ENCODE measurements at regions not wholly inside any gene's neighbourhood (a gene's known extent, or its start where the extent isn't known, plus 50 kb on each side); places are given as distances from the start of the nearest gene placed in this dataset.
A peak's percentile ranks its signal among the peaks of the same experiment; 100 is the strongest.
"Not testable (repeated sequence)": the region's sequence is repeated elsewhere in the genome, so short reads cannot be mapped to it uniquely, and the experiment has no call there.

DNA sequence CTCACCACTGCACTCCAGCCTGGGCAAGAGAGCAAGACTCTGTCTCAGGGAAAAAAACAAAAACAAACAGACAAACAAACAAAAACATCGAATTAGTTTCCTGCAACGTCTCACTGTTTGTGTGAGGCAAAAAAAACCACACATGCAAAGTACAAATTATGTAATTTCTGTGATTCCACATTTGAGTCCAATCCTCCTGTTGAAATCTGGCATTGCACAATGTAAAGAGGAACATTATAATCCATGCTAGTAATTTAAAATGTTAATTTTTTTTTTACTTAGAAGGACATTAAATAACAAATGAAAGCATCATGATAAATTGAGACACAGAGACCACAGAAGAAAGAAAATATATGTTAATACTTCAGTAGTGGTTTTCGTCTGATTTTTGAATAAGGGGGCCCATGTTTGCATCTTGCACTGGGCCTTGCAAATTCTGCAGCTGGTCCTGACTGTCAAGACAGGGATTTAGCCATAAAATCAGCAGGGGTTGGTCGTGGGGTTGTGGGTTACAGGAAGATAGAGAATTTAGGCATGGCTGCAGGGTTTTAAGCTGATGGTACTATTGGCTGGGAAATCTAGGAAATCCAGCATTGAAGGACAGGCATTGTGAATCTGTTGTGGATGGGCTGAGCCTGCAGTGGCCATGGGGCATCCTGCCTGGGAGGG, 102.6 kb upstream of the ALDH3B2 start:
- no peak for DNase-seq (ENCODE audit: low read depth in 4 of 4, low spot score in 1 of 4)

DNA sequence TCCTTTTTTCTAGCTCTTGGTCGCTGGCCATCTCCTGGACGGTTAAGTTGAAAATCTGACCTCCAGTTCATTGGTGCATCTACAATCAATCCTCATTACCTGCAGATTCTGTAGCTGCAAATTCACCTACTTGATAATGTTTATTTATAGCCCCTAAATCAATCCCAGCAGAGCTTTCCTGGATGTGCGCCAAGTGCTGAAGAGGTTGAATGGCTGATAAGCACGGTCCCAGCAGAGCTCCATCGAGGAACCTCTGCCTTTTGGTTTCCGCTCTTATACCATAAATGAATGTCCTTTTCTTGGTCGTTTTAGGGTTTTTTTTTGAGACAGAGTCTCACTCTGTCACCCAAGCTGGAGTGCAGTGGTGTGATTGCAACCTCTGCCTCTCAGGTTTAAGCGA, 99.8 kb upstream of the ALDH3B2 start:
- DNase-seq (ENCODE audit: low read depth in 4 of 4, low spot score in 1 of 4) = not testable (repeated sequence)

DNA sequence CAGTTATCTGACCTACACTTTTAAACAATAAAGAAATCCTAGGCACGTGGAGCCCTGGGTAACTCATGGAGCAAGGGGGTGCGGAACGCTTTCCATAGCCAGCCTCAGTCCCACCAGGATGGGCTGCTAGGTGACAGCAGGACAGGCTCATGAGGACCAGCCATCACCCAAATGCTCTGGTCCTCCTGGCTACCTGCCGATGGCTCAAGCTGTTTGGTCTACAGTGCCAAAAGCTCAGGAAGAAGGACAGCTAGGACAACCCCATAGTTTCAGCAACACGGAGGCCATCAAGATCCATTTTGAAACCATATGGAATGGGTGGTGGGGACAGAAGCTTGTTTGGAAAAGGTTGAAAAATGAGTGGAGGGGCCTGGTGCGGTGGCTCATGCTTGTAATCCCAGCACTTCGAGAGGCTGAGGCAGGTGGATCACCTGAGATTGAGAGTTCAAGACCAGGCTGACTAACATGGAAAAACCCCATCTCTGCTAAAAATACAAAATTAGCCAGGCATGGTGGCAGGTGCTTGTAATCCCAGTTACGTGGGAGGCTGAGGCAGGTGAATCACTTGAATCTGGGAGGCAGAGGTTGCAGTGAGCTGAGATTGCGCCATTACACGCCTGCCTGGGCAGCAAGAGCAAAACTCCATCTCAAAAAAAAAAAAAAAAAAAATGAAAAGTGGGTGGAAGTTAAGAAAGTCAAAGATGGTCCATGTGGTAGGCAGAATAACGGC, 93.7 kb upstream of the ALDH3B2 start:
- DNase-seq (ENCODE audit: low read depth in 4 of 4, low spot score in 1 of 4) = not testable (repeated sequence)

DNA sequence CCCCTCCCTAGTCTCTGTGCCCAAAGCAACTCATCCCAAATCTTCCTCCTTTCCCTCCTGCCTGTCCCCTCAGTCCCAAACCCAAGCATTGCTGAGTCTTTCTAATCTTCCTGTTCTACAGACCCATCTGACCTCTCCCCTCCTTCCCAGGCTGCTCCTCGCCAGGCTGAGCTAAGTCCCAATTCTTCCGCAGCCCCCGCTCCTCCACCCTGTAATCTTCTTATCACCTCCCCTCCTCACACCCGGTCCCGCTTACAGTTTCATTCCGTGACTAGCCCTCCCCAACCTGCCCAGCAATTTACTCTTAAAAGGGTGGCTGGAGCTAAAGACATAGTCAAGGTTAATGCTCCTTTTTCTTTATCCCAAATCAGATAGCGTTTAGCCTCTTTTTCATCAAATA, 86.8 kb upstream of the ALDH3B2 start:
- not testable (repeated sequence) for DNase-seq (ENCODE audit: low read depth in 4 of 4, low spot score in 1 of 4)

DNA sequence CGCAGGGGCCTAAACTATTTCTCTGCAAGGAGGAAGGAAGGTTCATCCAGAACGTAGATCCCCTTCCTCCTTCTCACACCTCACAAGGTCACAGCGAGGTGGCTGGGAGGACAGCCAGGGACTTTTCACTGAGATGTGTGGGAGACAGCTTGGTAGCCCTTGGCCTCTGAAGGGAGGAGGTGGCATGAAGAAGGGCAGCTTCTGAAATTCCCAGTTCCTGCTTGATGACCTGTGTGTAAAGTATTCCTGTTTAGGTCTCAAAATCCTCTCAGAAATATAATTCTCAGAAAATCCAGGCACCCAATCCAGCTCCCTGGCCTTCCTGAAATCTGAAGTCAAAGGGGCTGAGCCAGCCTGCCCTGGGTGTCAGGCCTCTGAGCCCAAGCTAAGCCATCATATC, 84.9 kb upstream of the ALDH3B2 start:
- not testable (repeated sequence) for DNase-seq (ENCODE audit: low read depth in 4 of 4, low spot score in 1 of 4)

DNA sequence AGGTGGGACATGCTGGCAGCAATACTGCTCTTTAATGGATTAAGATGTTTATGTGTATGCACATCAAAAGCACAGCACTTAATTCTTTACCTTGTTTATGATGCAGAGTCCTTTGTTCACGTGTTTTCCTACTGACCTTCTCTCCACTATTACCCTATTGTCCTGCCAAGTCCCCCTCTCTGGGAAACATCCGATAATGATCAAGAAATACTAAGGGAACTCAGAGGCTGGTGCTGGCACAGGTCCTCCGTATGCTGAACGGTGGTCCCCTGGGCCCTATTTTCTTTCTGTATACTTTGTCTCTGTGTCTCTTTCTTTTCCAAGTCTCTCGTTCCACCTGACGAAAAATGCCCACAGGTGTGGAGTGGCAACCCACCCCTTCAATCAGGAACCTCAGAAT, 84.0 kb upstream of the ALDH3B2 start:
- not testable (repeated sequence) for DNase-seq (ENCODE audit: low read depth in 4 of 4, low spot score in 1 of 4)

DNA sequence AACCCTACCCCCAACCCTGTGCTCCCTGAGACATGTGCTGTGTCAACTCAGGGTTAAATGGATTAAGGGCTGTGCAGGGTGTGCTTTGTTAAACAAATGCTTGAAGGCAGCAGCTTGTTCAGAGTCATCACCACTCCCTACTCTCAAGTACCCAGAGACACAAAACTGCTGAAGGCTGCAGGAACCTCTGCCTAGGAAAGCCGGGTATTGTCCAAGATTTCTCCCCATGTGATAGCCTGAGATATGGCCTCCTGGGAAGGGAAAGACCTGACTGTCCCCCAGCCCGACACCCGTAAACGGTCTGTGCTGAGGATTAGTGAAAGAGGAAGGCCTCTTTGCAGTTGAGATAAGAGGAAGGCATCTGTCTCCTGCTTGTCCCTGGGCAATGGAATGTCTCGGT, 83.6 kb upstream of the ALDH3B2 start:
- not testable (repeated sequence) for DNase-seq (ENCODE audit: low read depth in 4 of 4, low spot score in 1 of 4)

DNA sequence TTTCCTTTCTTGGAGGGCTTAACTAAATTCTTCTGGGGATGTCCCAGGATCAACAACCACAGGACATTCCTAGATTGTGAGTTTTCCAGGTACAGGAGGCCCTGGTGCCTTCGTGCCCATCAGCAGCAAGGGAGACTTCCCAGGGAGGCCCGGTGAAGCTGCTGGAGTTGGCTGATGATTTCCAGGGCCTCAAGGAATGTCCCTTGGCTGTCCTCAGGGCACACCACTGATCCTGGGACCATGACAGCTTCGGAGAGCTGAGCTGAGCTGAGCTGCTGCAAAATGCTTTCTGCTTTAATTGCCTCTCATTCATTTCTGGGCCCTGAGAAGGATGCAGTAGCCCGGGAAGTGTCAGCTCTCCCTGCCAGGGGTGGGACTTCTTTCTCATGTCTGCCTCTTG, 79.4 kb upstream of the ALDH3B2 start:
- DNase-seq (ENCODE audit: low read depth in 4 of 4, low spot score in 1 of 4) = not testable (repeated sequence)

DNA sequence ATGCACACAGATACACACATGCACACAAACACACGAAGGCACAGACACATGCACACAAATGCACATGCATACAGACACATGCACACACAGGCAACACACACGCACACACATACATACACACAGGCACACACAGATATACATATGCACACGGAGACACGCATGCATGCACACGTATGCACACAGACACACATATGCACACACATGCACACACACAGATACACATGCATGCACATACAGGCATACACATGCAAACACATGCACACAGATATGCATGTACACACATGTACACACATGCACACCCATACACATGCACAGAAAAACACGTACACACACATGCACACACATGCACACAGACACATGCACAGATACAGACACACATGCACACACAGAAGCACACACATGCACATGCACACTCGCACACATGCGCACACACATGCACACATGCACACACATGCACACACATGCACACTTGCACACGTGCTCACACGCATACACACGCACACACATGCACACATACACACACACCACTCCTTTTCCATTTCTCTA, 70.8 kb upstream of the ALDH3B2 start:
- DNase-seq (ENCODE audit: low read depth in 4 of 4, low spot score in 1 of 4) = no peak

DNA sequence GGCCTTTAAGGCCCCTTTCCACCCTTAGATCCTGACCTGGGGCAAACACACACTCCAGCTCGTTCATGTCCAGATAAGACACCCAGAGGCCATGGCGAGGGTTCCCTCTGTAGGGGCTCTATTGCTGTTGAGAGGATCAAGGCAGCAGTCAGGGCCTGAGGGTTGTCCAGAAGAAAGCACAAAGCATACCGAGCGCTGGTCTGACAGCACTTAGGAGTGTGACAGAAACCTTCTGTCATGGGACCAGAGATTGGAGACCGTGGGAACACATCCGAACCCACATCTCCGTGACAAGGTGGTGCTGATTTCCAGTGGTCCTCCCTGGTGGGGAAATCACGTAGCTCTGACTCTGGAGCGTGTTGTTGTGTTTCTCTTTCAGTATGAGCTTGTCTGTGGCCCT, 69.8 kb upstream of the ALDH3B2 start:
- DNase-seq (ENCODE audit: low read depth in 4 of 4, low spot score in 1 of 4) = not testable (repeated sequence)

DNA sequence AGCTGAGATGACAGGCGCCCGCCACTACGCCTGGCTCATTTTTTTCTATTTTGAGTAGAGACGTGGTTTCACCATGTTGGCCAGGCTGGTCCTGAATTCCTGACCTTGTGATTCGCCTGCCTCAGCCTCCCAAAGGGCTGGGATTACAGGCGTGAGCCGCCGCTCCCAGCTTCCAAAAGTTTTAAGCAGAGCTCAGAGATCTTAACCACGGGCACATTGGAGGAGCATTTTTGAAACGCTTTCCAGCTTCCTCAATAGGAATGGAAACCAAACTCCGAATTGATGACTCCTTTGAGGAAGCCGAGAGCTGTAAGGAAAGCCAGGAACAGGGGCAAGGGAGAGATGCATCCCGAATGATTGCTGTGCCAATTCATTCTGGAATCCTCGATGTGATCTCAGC, 63.8 kb upstream of the ALDH3B2 start:
- not testable (repeated sequence) for DNase-seq (ENCODE audit: low read depth in 4 of 4, low spot score in 1 of 4)

DNA sequence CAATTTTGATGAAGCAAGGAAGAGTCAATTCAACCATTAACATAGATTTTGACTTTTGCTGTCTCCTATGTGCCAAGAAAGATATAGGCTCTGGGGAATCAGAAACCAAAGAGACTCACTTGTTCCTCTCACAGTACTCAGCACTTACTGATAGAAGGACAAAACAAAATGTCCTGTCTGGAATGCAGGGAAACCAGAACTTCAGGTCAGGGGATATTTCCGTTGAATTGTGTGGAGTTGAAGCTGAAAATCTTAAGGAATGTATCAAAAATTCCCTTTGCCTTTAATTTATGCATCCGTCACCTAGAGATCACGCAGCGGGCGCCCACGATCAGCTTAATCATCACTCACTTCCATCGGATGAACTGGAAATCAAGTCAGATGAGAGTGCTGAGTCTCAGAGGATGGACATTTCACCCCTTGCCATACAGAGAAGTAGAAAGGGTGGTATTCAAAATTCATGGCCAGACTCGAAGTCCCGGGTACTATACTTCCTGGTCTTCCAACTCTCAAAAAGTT, 63.2 kb upstream of the ALDH3B2 start:
- DNase-seq (ENCODE audit: low read depth in 4 of 4, low spot score in 1 of 4) = not testable (repeated sequence)

DNA sequence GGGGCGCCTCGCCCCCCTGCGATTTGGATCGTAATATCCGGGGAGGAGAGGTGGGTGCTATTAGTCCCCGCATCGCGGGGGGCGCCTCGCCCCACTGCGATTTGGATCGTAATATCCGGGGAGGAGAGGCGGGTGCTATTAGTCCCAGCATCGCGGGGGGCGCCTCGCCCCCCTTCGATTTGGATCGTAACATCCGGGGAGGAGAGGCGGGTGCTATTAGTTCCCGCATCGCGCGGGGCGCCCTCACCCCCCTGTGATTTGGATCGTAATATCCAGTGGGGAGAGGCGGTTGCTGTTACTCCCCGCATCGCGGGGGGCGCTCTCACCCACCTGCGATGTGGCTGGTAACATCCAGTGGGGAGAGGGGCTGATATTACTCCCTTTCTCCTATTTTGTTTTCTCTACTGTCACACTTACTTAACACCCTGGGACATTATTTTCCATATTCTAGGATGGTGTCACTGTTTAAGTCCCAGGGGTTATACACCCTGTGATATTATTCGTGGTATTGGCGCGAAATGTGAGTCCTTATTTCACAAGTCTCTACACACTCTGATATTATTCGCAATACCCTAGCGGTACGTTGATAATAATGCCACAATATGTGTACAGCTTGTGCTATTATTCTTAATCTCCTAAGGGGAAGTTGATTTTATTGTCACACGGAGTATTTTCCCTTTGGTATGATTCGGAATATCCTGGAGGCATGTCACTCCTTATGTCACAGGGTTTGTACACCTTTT, 57.8 kb upstream of the ALDH3B2 start:
- peak in 3 of 4 experiments; percentile 5 to 34 (median 23) for DNase-seq (ENCODE audit: low read depth in 4 of 4, low spot score in 1 of 4)

DNA sequence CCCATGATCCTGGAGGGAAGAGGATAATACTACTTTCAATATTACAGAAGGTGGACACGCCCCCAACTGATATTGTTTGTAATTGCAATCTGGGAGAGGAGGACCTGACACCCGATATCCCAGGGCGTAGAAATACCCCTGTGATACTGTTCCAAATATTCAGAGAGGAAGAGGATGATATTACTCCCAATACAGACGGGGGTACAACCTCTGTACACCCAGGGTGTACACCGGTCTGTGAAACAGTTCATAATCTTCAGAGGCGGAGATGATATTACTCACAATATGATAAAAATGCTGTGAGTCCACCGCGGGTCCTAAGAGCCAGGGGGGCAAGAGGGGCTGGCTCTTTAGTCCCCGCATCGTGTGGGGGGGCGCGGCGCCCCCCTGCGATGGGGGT, 57.2 kb upstream of the ALDH3B2 start:
- DNase-seq (ENCODE audit: low read depth in 4 of 4, low spot score in 1 of 4) = no peak

DNA sequence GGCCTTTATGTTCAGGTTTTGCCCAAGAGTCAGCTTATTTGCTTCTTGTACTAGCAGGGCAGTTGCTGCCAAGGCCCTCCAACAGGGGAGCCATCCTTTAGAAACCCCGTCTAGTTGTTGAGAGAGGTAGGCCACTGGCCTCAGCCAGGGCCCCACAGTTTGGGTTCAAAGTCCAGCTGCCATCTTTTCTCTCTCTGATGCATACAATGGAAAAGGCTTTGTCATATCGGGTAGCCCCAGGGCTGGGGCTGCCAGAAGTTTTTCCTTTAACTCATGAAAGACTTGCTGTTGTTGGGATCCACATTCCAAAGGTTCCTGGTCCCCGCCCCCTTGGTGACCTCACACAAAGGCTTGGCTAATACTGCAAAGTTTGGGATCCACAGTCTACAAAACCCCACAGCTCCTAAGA, 53.7 kb upstream of the ALDH3B2 start:
- not testable (repeated sequence) for DNase-seq (ENCODE audit: low read depth in 4 of 4, low spot score in 1 of 4)

DNA sequence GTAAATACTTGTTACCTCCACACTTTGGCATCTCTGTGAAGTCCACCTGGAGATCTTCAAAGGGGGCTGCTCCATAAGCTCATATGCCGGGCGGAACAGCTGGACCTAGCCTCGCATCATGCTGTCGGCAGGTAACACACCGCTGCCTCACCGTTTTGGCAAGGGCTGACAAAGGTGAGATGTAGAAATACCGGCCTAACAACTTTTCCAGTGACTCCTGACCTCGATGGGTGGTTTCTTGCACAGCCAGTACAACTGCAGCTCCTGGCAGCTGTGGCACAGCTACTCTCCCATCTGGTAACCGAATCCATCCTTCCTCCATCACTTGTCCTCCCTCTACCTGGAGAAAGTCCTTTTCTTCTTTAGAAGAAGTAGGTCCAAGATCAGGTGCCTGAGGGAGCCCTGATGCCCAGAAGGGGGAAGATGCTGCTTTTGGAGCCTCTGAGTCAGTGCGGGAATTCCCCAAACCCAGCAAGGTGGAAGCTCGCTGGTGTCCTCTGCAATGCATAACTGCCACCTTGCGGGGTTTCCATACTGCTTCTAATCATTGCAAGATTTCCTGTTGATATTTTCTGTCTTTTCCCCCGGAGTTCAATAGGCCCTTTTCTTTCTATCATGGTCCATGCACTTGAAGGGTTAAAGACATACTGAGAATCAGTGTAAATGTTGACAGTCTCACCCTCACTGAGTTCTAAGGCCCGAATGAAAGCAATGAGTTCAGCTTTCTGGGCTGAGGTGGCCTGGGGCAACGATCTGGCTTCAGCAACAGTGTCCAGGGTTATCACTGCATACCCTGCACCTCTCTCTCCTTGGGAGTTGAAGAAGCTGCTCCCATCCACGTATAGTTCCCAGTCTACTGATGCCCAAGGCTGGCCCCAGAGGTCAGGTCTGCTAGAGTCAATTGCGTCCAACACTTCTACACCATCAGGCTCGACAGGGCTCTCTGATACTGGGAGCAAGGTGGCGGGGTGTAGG, 52.9 kb upstream of the ALDH3B2 start:
- peak; percentile 7 to 48 (median 26) for DNase-seq (ENCODE audit: low read depth in 4 of 4, low spot score in 1 of 4)
